ENCODE measurements at regions not wholly inside any gene's neighbourhood (a gene's known extent, or its start where the extent isn't known, plus 50 kb on each side); places are given as distances from the start of the nearest gene placed in this dataset.

GRCh38 chr2:67212203-67212602 lies 184.9 kb upstream of the ETAA1 start:
- peaks cover 13 to 66% of the 10 kb centered on the region in 2 donors for H3K4me1 ChIP-seq (replicated peaks in 1 of 2)
- WGBS, 10 experiments, result 38 to 100% (median 83%) methylated on average over 1 of the region's 1 CpG; no CpG with 5 or more reads in 1 of the 10 experiments
- in situ Hi-C loops (cut with MboI; ENCODE audit: low pct_unique_long_range_greater_than_20kb in 2 of 9, low sequenced_read_pairs in 9 of 9, unreplicated experiment in 9 of 9), result loop anchor here in 3 of 9 experiments (25.0 kb wide), 2 partner anchors 625 to 775 kb away; partner anchors contain the start of gene MEIS1 (in 1 of the 3)
- no peak overlapping the region for H3K27ac ChIP-seq
- H3K4me3 ChIP-seq, result no peak overlapping the region
- no peak for ATAC-seq (replicated peaks in 6 of 8)

- 40 to 95% (median 71%) methylated on average over 1 to 7 of the region's 8 CpGs; no CpG with 5 or more reads in 1 of the 10 experiments for whole genome bisulfite sequencing, 10 experiments
- peaks cover 13 to 62% of the 10 kb centered on the region in 2 donors for H3K4me1 ChIP-seq (replicated peaks in 1 of 2)
- ATAC-seq (replicated peaks in 6 of 8), result peak in 5 of 8 experiments; percentile 5 to 54 (median 35)
- in situ Hi-C loops (cut with MboI; ENCODE audit: low pct_unique_long_range_greater_than_20kb in 2 of 9, low sequenced_read_pairs in 9 of 9, unreplicated experiment in 9 of 9), result loop anchor here in 3 of 9 experiments (25.0 kb wide), 2 partner anchors 626 to 776 kb away; partner anchors contain the start of gene MEIS1 (in 1 of the 3)
- H3K4me3 ChIP-seq, result no peak overlapping the region
- H3K27ac ChIP-seq, result peak overlapping the region in 1 of 2 donors; percentile 4
These were observed 183.9 kb upstream of the ETAA1 start for GRCh38 chr2:67213270-67213670.

GRCh38 chr2:67213677-67214402 lies 183.3 kb upstream of the ETAA1 start:
- 60 to 100% (median 86%) methylated on average over 1 to 2 of the region's 2 CpGs; no CpG with 5 or more reads in 3 of the 10 experiments for WGBS, 10 experiments
- ATAC-seq (replicated peaks in 6 of 8), result peak in 3 of 8 experiments; percentile 1 to 39 (median 17)
- H3K4me1 ChIP-seq (replicated peaks in 1 of 2), result peaks cover 13 to 57% of the 10 kb centered on the region in 2 donors
- in situ Hi-C loops (cut with MboI; ENCODE audit: low pct_unique_long_range_greater_than_20kb in 2 of 9, low sequenced_read_pairs in 9 of 9, unreplicated experiment in 9 of 9), result loop anchor here in 3 of 9 experiments (25.0 kb wide), 2 partner anchors 627 to 777 kb away; partner anchors contain the start of gene MEIS1 (in 1 of the 3)
- no peak overlapping the region for H3K4me3 ChIP-seq
- H3K27ac ChIP-seq, result peak overlapping the region in 1 of 2 donors; percentile 4

- ATAC-seq (replicated peaks in 6 of 8), result peak in 5 of 8 experiments; percentile 40 to 67 (median 57)
- H3K27ac ChIP-seq, result peak overlapping the region; percentile 23 to 29
- peaks cover 6 to 48% of the 10 kb centered on the region in 2 donors for H3K4me1 ChIP-seq (replicated peaks in 1 of 2)
- 80 to 100% methylated on average over 1 of the region's 5 CpGs; no CpG with 5 or more reads in 8 of the 10 experiments for WGBS, 10 experiments
- no peak overlapping the region for H3K4me3 ChIP-seq
- in situ Hi-C loops (cut with MboI; ENCODE audit: low pct_unique_long_range_greater_than_20kb in 2 of 9, low sequenced_read_pairs in 9 of 9, unreplicated experiment in 9 of 9), result loop anchor here in 3 of 9 experiments (25.0 kb wide), 2 partner anchors 627 to 777 kb away; partner anchors contain the start of gene MEIS1 (in 1 of the 3)
These were observed 182.4 kb upstream of the ETAA1 start for GRCh38 chr2:67214585-67215185.

GRCh38 chr2:67215214-67216055 lies 181.7 kb upstream of the ETAA1 start:
- Histone ChIP-seq H3K4me1 (replicated peaks in 1 of 2) (peaks cover 6 to 41% of the 10 kb centered on the region in 2 donors), H3K27ac (peak overlapping the region; percentile 23 to 29), H3K4me3 (no peak overlapping the region)
- in situ Hi-C loops (cut with MboI; ENCODE audit: low pct_unique_long_range_greater_than_20kb in 2 of 9, low sequenced_read_pairs in 9 of 9, unreplicated experiment in 9 of 9), result loop anchor here in 3 of 9 experiments (25.0 kb wide), 2 partner anchors 628 to 778 kb away; partner anchors contain the start of gene MEIS1 (in 1 of the 3)
- peak; percentile 51 to 99 (median 94) for ATAC-seq (replicated peaks in 6 of 8)
- 5 to 88% (median 73%) methylated on average over 2 to 13 of the region's 16 CpGs for WGBS, 10 experiments

GRCh38 chr2:67216103-67216502 lies 181.0 kb upstream of the ETAA1 start:
- 58 to 93% (median 80%) methylated on average over 1 to 4 of the region's 4 CpGs; no CpG with 5 or more reads in 1 of the 10 experiments for WGBS, 10 experiments
- H3K4me3 ChIP-seq, result no peak overlapping the region
- no peak for ATAC-seq (replicated peaks in 6 of 8)
- in situ Hi-C loops (cut with MboI; ENCODE audit: low pct_unique_long_range_greater_than_20kb in 2 of 9, low sequenced_read_pairs in 9 of 9, unreplicated experiment in 9 of 9), result loop anchor here in 3 of 9 experiments (25.0 kb wide), 2 partner anchors 629 to 779 kb away; partner anchors contain the start of gene MEIS1 (in 1 of the 3)
- no peak overlapping the region for H3K27ac ChIP-seq
- peaks cover 6 to 38% of the 10 kb centered on the region in 2 donors for H3K4me1 ChIP-seq (replicated peaks in 1 of 2)

GRCh38 chr2:67216881-67217280 lies 180.3 kb upstream of the ETAA1 start:
- in situ Hi-C loops (cut with MboI; ENCODE audit: low pct_unique_long_range_greater_than_20kb in 2 of 9, low sequenced_read_pairs in 9 of 9, unreplicated experiment in 9 of 9), result loop anchor here in 3 of 9 experiments (25.0 kb wide), 2 partner anchors 630 to 780 kb away; partner anchors contain the start of gene MEIS1 (in 1 of the 3)
- Histone ChIP-seq H3K4me3 (no peak overlapping the region), H3K4me1 (replicated peaks in 1 of 2) (peaks cover 6 to 32% of the 10 kb centered on the region in 2 donors), H3K27ac (no peak overlapping the region)
- WGBS, 10 experiments, result 75 to 100% (median 100%) methylated on average over 1 of the region's 1 CpG; no CpG with 5 or more reads in 5 of the 10 experiments
- ATAC-seq (replicated peaks in 6 of 8), result no peak

GRCh38 chr2:67217398-67217797 lies 179.7 kb upstream of the ETAA1 start:
- peaks cover 6 to 27% of the 10 kb centered on the region in 2 donors for H3K4me1 ChIP-seq (replicated peaks in 1 of 2)
- in situ Hi-C loops (cut with MboI; ENCODE audit: low pct_unique_long_range_greater_than_20kb in 2 of 9, low sequenced_read_pairs in 9 of 9, unreplicated experiment in 9 of 9), result loop anchor here in 3 of 9 experiments (25.0 kb wide), 2 partner anchors 630 to 780 kb away; partner anchors contain the start of gene MEIS1 (in 1 of the 3)
- H3K4me3 ChIP-seq, result no peak overlapping the region
- ATAC-seq (replicated peaks in 6 of 8), result no peak
- no peak overlapping the region for H3K27ac ChIP-seq

GRCh38 chr2:67218056-67218455 lies 179.1 kb upstream of the ETAA1 start:
- Histone ChIP-seq H3K27ac (no peak overlapping the region), H3K4me3 (no peak overlapping the region), H3K4me1 (replicated peaks in 1 of 2) (peaks cover 6 to 20% of the 10 kb centered on the region in 2 donors)
- peak in 3 of 8 experiments; percentile 44 to 89 (median 88) for ATAC-seq (replicated peaks in 6 of 8)
- in situ Hi-C loops (cut with MboI; ENCODE audit: low pct_unique_long_range_greater_than_20kb in 2 of 9, low sequenced_read_pairs in 9 of 9, unreplicated experiment in 9 of 9), result loop anchor here in 3 of 9 experiments (25.0 kb wide), 2 partner anchors 631 to 781 kb away; partner anchors contain the start of gene MEIS1 (in 1 of the 3)
- WGBS, 10 experiments, result 0 to 100% (median 60%) methylated on average over 1 to 2 of the region's 2 CpGs

GRCh38 chr2:67219651-67220050 lies 177.5 kb upstream of the ETAA1 start:
- 20 to 100% (median 84%) methylated on average over 1 to 5 of the region's 5 CpGs for WGBS, 10 experiments
- in situ Hi-C loops (cut with MboI; ENCODE audit: low pct_unique_long_range_greater_than_20kb in 2 of 9, low sequenced_read_pairs in 9 of 9, unreplicated experiment in 9 of 9), result loop anchor here in 3 of 9 experiments (25.0 kb wide), 2 partner anchors 632 to 782 kb away; partner anchors contain the start of gene MEIS1 (in 1 of the 3)
- peaks cover 5 to 8% of the 10 kb centered on the region in 2 donors for H3K4me1 ChIP-seq (replicated peaks in 1 of 2)
- H3K27ac ChIP-seq, result no peak overlapping the region
- no peak for ATAC-seq (replicated peaks in 6 of 8)
- H3K4me3 ChIP-seq, result no peak overlapping the region

GRCh38 chr2:67221266-67221665 lies 175.9 kb upstream of the ETAA1 start:
- in situ Hi-C loops (cut with MboI; ENCODE audit: low pct_unique_long_range_greater_than_20kb in 2 of 9, low sequenced_read_pairs in 9 of 9, unreplicated experiment in 9 of 9), result loop anchor here in 3 of 9 experiments (25.0 kb wide), 2 partner anchors 634 to 784 kb away; partner anchors contain the start of gene MEIS1 (in 1 of the 3)
- no peak overlapping the region for H3K4me3 ChIP-seq
- ATAC-seq (replicated peaks in 6 of 8), result no peak
- H3K27ac ChIP-seq, result no peak overlapping the region
- H3K4me1 ChIP-seq (replicated peaks in 1 of 2), result no peaks in the 10 kb centered on the region
- 53 to 100% (median 89%) methylated on average over 2 to 4 of the region's 4 CpGs for WGBS, 10 experiments

Data from motor neuron (in vitro differentiated cells).